Right lobe of liver (tissue), 6 donors: ENCODE measurements at regions not wholly inside any gene's neighbourhood (a gene's known extent, or its start where the extent isn't known, plus 50 kb on each side); places are given as distances from the start of the nearest gene placed in this dataset.

ENCODE experiments used
- ATAC-seq, 4 donors: fragments of 200-7000 bp; cut with Tn5 transposase; one replicate each; pipeline ENCODE4 v1.9.1; 2020; ENCODE audit warnings: mild to moderate bottlenecking in 4 of 4, moderate library complexity in 4 of 4
- DNase-seq, 3 donors: peaks; one replicate each; pipeline ENCODE4 v3.0.0-alpha.2; 2020
- H3K27ac ChIP-seq, 3 donors: fragments of 200-600 bp; one replicate each; pipeline ENCODE4 v1.8.0; 2022
- H3K27me3 ChIP-seq, 2 donors: fragments of 200-600 bp; one replicate each; pipeline ENCODE4 v1.8.0; 2022
- H3K36me3 ChIP-seq, 4 donors: fragments of 200-600 bp; sonication (generic) in 1 of 4; one replicate each; pipeline versions ENCODE4 v1.5.1 to v1.8.0; 2017 to 2022; ENCODE audit warnings: control low read depth in 1 of 4
- H3K4me1 ChIP-seq, 4 donors: fragments of 200-600 bp; sonication (generic) in 1 of 4; one replicate each; pipeline versions ENCODE4 v1.5.1 to v1.8.0; 2017 to 2022; ENCODE audit warnings: control low read depth in 1 of 4
- H3K4me3 ChIP-seq, 3 donors: fragments of 200-600 bp; one replicate each; pipeline ENCODE4 v1.8.0; 2022
- H3K9me3 ChIP-seq, 4 donors: fragments of 200-600 bp; sonication (generic) in 1 of 4; one replicate each; pipeline versions ENCODE4 v1.5.1 to v1.8.0; 2017 to 2022; ENCODE audit warnings: control low read depth in 1 of 4
- CTCF ChIP-seq, 4 donors: fragments of 200-600 bp in 3 of 4; fragments of 450-650 bp in 1 of 4; IDR thresholded peaks; one replicate each; pipeline versions ENCODE4 v1.5.1 to v1.8.0; 2016 to 2022; ENCODE audit warnings: antibody characterized with exemption in 4 of 4, mild to moderate bottlenecking in 2 of 4
- POLR2A ChIP-seq: fragments of 450-650 bp; IDR thresholded peaks from one replicate; pipeline ENCODE4 v1.6.1; 2017; ENCODE audit warnings: antibody characterized with exemption, mild to moderate bottlenecking
- WGBS: methylation state at CpG from one replicate; pipeline ENCODE4 v1.1.6; 2018; ENCODE audit warnings: low coverage, low lambda C conversion rate; ENCODE audit not compliant: insufficient coverage; ENCODE audit errors: missing lambda C conversion rate; 5-methylcytosine and 5-hydroxymethylcytosine counted together
- intact Hi-C, 2 donors: fragments of 100-400 bp; cut with DNase I; formaldehyde crosslinking; loops; one replicate each; pipeline versions ENCODE4 v1.11.2 to v1.14.1; 2022
- donor health status: DM: no; HTN: yes; CAD: no.
- donor health status: DM: no; HTN: no; CAD: no.
- donor health status: DM: no; HTN: no; CAD: no.
- donor health status: DM: no; HTN: yes; CAD: no.
- donor health status: DM: no; HTN: yes; CAD: no.

GRCh38 chr3:170809975-170810357 lies 60.0 kb downstream of the RPL22L1 start:
- DNase-seq (no peak), ATAC-seq (peak in 1 of 4 donors; percentile 31)
- H3K36me3 ChIP-seq = no peaks in the 10 kb centered on the region
- H3K4me3 ChIP-seq = no peak overlapping the region
- H3K27me3 ChIP-seq = no peaks in the 10 kb centered on the region
- no peak overlapping the region for H3K27ac ChIP-seq
- TF ChIP-seq CTCF (IDR thresholded peaks at IDR 0.05) (no peak), POLR2A (no peak)
- no peaks in the 10 kb centered on the region for H3K9me3 ChIP-seq
- intact Hi-C loops = loop anchor here in 1 of 2 donors (10.0 kb wide), 1 partner anchor 395 kb away; the partner anchor contains the start of gene CLDN11
- 16% methylated on average over 1 of the region's 1 CpG for WGBS
- H3K4me1 ChIP-seq = no peaks in the 10 kb centered on the region

GRCh38 chr3:170809007-170809974 lies 60.7 kb downstream of the RPL22L1 start:
- Histone ChIP-seq H3K9me3 (no peaks in the 10 kb centered on the region), H3K27me3 (no peaks in the 10 kb centered on the region), H3K4me1 (no peaks in the 10 kb centered on the region), H3K36me3 (no peaks in the 10 kb centered on the region), H3K27ac (no peak overlapping the region), H3K4me3 (no peak overlapping the region)
- peak; percentile 78 to 84 (median 78) for ATAC-seq
- intact Hi-C loops = no loop called here
- TF ChIP-seq CTCF (IDR thresholded peaks at IDR 0.05) (peak; percentile 45 to 58 (median 54)), POLR2A (no peak)
- WGBS = 71% methylated on average over 13 of the region's 14 CpGs
- DNase-seq = peak in 1 of 3 donors; percentile 50

- H3K4me3 ChIP-seq = no peak overlapping the region
- 88% methylated on average over 5 of the region's 5 CpGs for WGBS
- no peaks in the 10 kb centered on the region for H3K9me3 ChIP-seq
- no peak for ATAC-seq
- no peaks in the 10 kb centered on the region for H3K27me3 ChIP-seq
- H3K36me3 ChIP-seq = no peaks in the 10 kb centered on the region
- no peak for DNase-seq
- H3K4me1 ChIP-seq = no peaks in the 10 kb centered on the region
- no peak for TF ChIP-seq CTCF (IDR thresholded peaks at IDR 0.05)
- intact Hi-C loops = no loop called here
- no peak overlapping the region for H3K27ac ChIP-seq
These were observed 62.0 kb downstream of the RPL22L1 start for GRCh38 chr3:170808041-170808440.

GRCh38 chr3:170806676-170807075 lies 63.3 kb downstream of the RPL22L1 start:
- H3K27ac ChIP-seq = no peak overlapping the region
- intact Hi-C loops = no loop called here
- H3K4me1 ChIP-seq = no peaks in the 10 kb centered on the region
- ATAC-seq = no peak
- H3K4me3 ChIP-seq = no peak overlapping the region
- TF ChIP-seq POLR2A (no peak), CTCF (IDR thresholded peaks at IDR 0.05) (no peak)
- H3K36me3 ChIP-seq = no peaks in the 10 kb centered on the region
- H3K9me3 ChIP-seq = no peaks in the 10 kb centered on the region
- 90% methylated on average over 2 of the region's 2 CpGs for WGBS
- no peaks in the 10 kb centered on the region for H3K27me3 ChIP-seq
- DNase-seq = no peak
